Dermis microvascular lymphatic vessel endothelial cell (primary cell): ENCODE measurements at regions not wholly inside any gene's neighbourhood (a gene's known extent, or its start where the extent isn't known, plus 50 kb on each side); places are given as distances from the start of the nearest gene placed in this dataset.

ENCODE experiments used
- DNase-seq, 2 donors: peaks; one replicate each; pipeline versions ENCODE4 v3.0.0 to v3.0.0-alpha.2; 2010; ENCODE audit warnings: low read depth in 2 of 2

GRCh38 chr2:126543081-126543480, 112.9 kb upstream of the GYPC start:
- peak in 1 of 2 donors; percentile 5 for DNase-seq

- DNase-seq, result no peak
These were observed 97.9 kb upstream of the GYPC start for GRCh38 chr2:126558029-126558428.

GRCh38 chr2:126568734-126569133, 87.2 kb upstream of the GYPC start:
- DNase-seq, result no peak

- no peak for DNase-seq
These were observed 84.6 kb upstream of the GYPC start for GRCh38 chr2:126571403-126571802.

GRCh38 chr2:126575631-126576030, 80.3 kb upstream of the GYPC start:
- no peak for DNase-seq

- DNase-seq, result no peak
These were observed 76.1 kb upstream of the GYPC start for GRCh38 chr2:126579868-126580267.

GRCh38 chr2:126586317-126586716, 69.6 kb upstream of the GYPC start:
- peak; percentile 95 to 98 for DNase-seq

- DNase-seq, result no peak
These were observed 56.9 kb upstream of the GYPC start for GRCh38 chr2:126599062-126599461.

GRCh38 chr2:126600742-126601141, 55.2 kb upstream of the GYPC start:
- DNase-seq, result no peak

GRCh38 chr2:126602334-126602733, 53.6 kb upstream of the GYPC start:
- DNase-seq, result no peak
